A673 (cell line): ENCODE measurements at regions not wholly inside any gene's neighbourhood (a gene's known extent, or its start where the extent isn't known, plus 50 kb on each side); places are given as distances from the start of the nearest gene placed in this dataset.

ENCODE experiments used
- BruUV-seq: library from RNA; stranded (reverse); fragments of 400-500 nt; replicated peaks from 2 replicates; lab custom pipeline; 2021; lab: Mats Ljungman, UMichigan
- CTCF ChIA-PET: fragments of 300-600 bp; sonication (Branson Sonifier 250); formaldehyde crosslinking; loops from one replicate; lab custom pipeline; 2022; ENCODE audit warnings: antibody characterized with exemption; lab: Charles Lee
- POLR2A ChIA-PET: fragments of 300-600 bp; sonication (Branson Sonifier 250); formaldehyde crosslinking; loops from one replicate; lab custom pipeline; 2022; ENCODE audit warnings: antibody characterized with exemption; ENCODE audit not compliant: low non-redundant PET; lab: Charles Lee
- DNase-seq: peaks from one replicate; pipeline ENCODE4 v3.0.0-alpha.2; 2015; ENCODE audit warnings: low spot score
- H3K27ac ChIP-seq: fragments of 200-600 bp; sonication (generic); 2 replicates; pipeline ENCODE4 v1.5.1; 2016; ENCODE audit warnings: mixed run types, low read depth, mild to moderate bottlenecking, mixed read lengths, antibody characterized with exemption, low read length; ENCODE audit not compliant: poor library complexity, severe bottlenecking
- H3K27me3 ChIP-seq: fragments of 200-600 bp; sonication (generic); replicated peaks from 2 replicates; pipeline ENCODE4 v1.6.1; 2017; ENCODE audit warnings: mixed run types, low read depth, mild to moderate bottlenecking, mixed read lengths, antibody characterized with exemption, low read length; ENCODE audit not compliant: insufficient read depth, poor library complexity
- H3K36me3 ChIP-seq: fragments of 200-600 bp; sonication (generic); 2 replicates; pipeline ENCODE4 v1.6.1; 2016; ENCODE audit warnings: mixed run types, mild to moderate bottlenecking, mixed read lengths, antibody characterized with exemption, low read length; ENCODE audit not compliant: insufficient read depth, poor library complexity, severe bottlenecking
- H3K4me1 ChIP-seq: fragments of 200-600 bp; sonication (generic); 2 replicates; pipeline ENCODE4 v1.6.1; 2017; ENCODE audit warnings: mixed run types, mild to moderate bottlenecking, mixed read lengths, antibody characterized with exemption, low read length; ENCODE audit not compliant: insufficient read depth, poor library complexity, severe bottlenecking
- H3K4me3 ChIP-seq: fragments of 200-600 bp; sonication (generic); 2 replicates; pipeline ENCODE4 v1.5.1; 2016; ENCODE audit warnings: low read depth, mixed run types, mild to moderate bottlenecking, mixed read lengths, low read length; ENCODE audit not compliant: poor library complexity, severe bottlenecking
- H3K9me3 ChIP-seq: fragments of 200-600 bp; sonication (generic); 2 replicates; pipeline ENCODE4 v1.6.1; 2016; ENCODE audit warnings: mixed run types, low read depth, mild to moderate bottlenecking, mixed read lengths, antibody characterized with exemption, low read length; ENCODE audit not compliant: poor library complexity, severe bottlenecking
- EZH2 ChIP-seq: fragments of 200-600 bp; sonication (generic); IDR thresholded peaks from 2 replicates; pipeline ENCODE4 v1.6.1; 2017; ENCODE audit warnings: borderline replicate concordance, low read depth, mild to moderate bottlenecking, mixed read lengths, antibody characterized with exemption, low read length; ENCODE audit not compliant: poor library complexity, severe bottlenecking
- intact Hi-C: fragments of 100-400 bp; cut with micrococcal nuclease; formaldehyde crosslinking; loops from one replicate; pipeline ENCODE4 v1.10.0; 2022; ENCODE audit not compliant: unreplicated experiment
- TF ChIP-seq, protein P1 (sequence below): fragments of 300-800, 200-600 bp; sonication (generic); conservative IDR thresholded peaks from 2 replicates; pipeline ENCODE4 v1.5.1; 2017; ENCODE audit warnings: low read depth, mild to moderate bottlenecking, antibody characterized with exemption, low read length, moderate library complexity, mixed read lengths

DNA sequence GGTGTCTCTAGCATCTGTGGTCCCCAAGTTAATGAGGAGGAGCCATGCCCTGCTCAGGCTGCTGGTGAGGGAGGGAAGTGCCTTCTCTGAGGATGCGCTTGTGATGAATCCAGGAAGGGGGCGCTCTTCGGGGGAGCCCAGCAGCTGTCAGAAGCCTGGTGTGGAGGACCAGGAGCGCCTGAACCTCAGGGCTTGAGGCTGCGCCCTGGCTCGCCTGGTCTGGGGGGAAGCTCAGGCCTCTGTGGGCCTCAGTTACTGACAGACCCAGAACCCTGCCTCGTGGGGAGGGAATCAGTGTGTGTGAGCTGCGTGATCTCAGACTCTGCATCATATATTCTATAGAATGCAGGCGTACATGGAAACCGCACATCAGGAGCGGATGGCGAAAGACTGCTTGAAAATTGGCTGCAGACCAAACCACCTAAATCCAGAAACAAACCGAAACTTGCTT, 126.1 kb downstream of the SEC14L1 start:
- H3K4me1 ChIP-seq, result no peaks in the 10 kb centered on the region
- no peaks in the 10 kb centered on the region for H3K9me3 ChIP-seq
- CTCF ChIA-PET, result interaction anchor here (0.8 kb wide), 1 partner anchor 399 kb away, joined by 3 read pairs; the partner anchor contains the start of gene MGAT5B
- H3K4me3 ChIP-seq, result no peak overlapping the region
- no peaks in the 10 kb centered on the region for H3K36me3 ChIP-seq
- H3K27ac ChIP-seq, result no peak overlapping the region
- DNase-seq, result no peak
- no TSS peak for BruUV-seq
- TF ChIP-seq EZH2, result no peak
- TF ChIP-seq, protein P1, sequence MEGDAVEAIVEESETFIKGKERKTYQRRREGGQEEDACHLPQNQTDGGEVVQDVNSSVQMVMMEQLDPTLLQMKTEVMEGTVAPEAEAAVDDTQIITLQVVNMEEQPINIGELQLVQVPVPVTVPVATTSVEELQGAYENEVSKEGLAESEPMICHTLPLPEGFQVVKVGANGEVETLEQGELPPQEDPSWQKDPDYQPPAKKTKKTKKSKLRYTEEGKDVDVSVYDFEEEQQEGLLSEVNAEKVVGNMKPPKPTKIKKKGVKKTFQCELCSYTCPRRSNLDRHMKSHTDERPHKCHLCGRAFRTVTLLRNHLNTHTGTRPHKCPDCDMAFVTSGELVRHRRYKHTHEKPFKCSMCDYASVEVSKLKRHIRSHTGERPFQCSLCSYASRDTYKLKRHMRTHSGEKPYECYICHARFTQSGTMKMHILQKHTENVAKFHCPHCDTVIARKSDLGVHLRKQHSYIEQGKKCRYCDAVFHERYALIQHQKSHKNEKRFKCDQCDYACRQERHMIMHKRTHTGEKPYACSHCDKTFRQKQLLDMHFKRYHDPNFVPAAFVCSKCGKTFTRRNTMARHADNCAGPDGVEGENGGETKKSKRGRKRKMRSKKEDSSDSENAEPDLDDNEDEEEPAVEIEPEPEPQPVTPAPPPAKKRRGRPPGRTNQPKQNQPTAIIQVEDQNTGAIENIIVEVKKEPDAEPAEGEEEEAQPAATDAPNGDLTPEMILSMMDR, result peak; percentile 56
- POLR2A ChIA-PET, result no interaction called here
- intact Hi-C loops, result no loop called here
- H3K27me3 ChIP-seq, result no peaks in the 10 kb centered on the region

DNA sequence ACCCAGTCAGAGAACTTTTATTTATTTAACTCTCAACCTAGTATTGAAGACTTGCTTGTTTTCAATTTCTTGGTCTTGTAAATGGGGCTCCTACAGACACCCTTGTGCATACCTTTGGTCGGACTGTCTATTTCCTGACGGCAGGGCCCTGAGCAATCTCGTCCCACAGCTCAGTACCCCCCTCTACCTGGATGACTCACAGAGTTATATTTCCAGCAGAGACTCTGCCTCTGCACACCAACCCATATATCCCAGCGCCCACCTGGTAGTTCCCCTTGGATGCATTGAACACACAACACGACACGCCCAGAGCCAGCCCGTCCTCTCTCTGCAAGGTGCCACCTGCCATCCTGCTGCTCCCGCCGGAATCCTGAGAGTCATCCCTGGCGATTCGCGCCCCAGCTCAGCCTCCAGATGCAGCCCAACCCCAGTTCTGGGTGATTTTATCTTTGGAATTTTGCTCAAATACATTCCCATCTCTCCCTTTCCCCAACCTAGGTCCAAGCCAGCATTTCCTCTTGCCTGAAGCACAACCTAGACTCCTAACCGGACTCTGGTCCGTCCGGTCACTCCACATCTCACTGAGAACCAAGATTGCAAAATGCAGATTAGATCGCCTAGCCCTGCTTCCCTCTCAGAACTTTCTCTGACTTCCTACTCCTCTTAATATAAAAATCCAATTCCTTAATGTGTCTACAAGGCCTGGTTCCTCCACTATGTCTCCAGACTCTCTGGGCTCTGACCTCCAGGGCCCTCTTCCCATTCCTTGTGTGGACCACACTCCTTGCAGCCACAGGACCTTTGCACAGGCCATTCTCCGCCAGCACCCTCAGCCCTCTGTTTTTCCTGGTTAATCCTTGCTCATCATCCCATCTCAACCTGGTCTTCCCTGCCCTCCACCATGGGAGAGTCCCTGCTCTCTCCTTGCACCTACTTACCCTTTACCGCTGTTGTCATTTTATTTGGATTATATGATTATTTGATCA, 129.2 kb downstream of the SEC14L1 start:
- Histone ChIP-seq H3K4me3 (no peak overlapping the region), H3K4me1 (no peaks in the 10 kb centered on the region), H3K9me3 (no peaks in the 10 kb centered on the region), H3K36me3 (no peaks in the 10 kb centered on the region), H3K27ac (no peak overlapping the region), H3K27me3 (no peaks in the 10 kb centered on the region)
- POLR2A ChIA-PET, result no interaction called here
- TF ChIP-seq, protein P1, result no peak
- no peak for TF ChIP-seq EZH2
- DNase-seq, result no peak
- BruUV-seq, result no TSS peak
- CTCF ChIA-PET, result interaction anchor here (0.6 kb wide), 1 partner anchor 31 kb away, joined by 4 read pairs; no protein-coding TSS in a partner anchor
- intact Hi-C loops, result no loop called here

DNA sequence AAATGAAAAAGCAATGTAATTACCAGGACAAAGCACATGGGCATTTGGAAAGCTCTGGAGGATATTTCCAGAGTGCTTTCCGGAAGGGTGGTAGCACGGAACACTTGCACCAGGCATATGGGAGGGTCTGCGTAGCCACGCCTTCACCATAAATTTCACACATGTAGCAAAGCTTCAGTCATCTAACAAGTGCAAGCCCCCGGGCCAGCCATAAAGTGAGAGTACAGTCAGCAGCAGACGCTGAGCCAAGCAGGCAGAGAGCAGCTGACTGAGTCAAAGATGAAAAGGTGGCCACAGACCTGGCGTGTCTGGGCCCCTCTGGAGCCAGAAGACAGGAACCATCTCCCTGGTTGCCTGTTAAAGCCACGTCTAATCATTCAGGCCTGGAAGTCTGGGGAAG, 130.6 kb downstream of the SEC14L1 start:
- CTCF ChIA-PET, result no interaction called here

More for the DNA sequence above, 130.6 kb downstream of the SEC14L1 start:
- POLR2A ChIA-PET, result no interaction called here
- no peaks in the 10 kb centered on the region for H3K27me3 ChIP-seq
- H3K36me3 ChIP-seq, result no peaks in the 10 kb centered on the region
- TF ChIP-seq, protein P1, result no peak
- no peak for TF ChIP-seq EZH2
- DNase-seq, result no peak
- no TSS peak for BruUV-seq
- no peak overlapping the region for H3K27ac ChIP-seq
- H3K9me3 ChIP-seq, result no peaks in the 10 kb centered on the region
- intact Hi-C loops, result no loop called here
- H3K4me3 ChIP-seq, result no peak overlapping the region
- no peaks in the 10 kb centered on the region for H3K4me1 ChIP-seq
